DOHH2 (cell line): ENCODE measurements at regions not wholly inside any gene's neighbourhood (a gene's known extent, or its start where the extent isn't known, plus 50 kb on each side); places are given as distances from the start of the nearest gene placed in this dataset.
"Not testable (repeated sequence)": the region's sequence is repeated elsewhere in the genome, so short reads cannot be mapped to it uniquely, and the experiment has no call there.

Experiments
- EZH2phosphoT487 ChIP-seq: fragments of 200-600 bp; sonication (generic); IDR thresholded peaks from 2 replicates; pipeline ENCODE4 v1.6.1; 2017; ENCODE audit warnings: borderline replicate concordance, mild to moderate bottlenecking, antibody characterized with exemption, low read length, moderate library complexity, mixed read lengths
- TF ChIP-seq, protein P1 (sequence below): fragments of 200-600 bp; sonication (generic); IDR thresholded peaks from one replicate; pipeline ENCODE4 v1.5.1; 2014; ENCODE audit warnings: antibody characterized with exemption, mild to moderate bottlenecking, low read depth, low read length; ENCODE audit not compliant: poor library complexity, severe bottlenecking

DNA sequence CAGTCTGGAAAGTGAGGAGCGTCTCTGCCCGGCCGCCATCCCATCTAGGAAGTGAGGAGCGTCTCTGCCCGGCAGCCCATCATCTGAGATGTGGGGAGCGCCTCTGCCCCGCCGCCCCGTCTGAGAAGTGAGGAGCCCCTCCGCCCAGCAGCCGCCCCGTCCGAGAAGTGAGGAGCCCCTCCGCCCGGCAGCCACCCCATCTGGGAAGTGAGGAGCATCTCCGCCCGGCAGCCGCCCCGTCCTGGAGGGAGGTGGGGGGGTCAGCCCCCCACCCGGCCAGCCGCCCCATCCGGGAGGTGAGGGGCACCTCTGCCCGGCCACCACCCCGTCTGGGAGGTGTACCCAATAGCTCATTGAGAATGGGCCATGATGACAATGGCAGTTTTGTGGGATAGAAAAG is 75.4 kb upstream of the EXOC4 start:
- TF ChIP-seq, protein P1, sequence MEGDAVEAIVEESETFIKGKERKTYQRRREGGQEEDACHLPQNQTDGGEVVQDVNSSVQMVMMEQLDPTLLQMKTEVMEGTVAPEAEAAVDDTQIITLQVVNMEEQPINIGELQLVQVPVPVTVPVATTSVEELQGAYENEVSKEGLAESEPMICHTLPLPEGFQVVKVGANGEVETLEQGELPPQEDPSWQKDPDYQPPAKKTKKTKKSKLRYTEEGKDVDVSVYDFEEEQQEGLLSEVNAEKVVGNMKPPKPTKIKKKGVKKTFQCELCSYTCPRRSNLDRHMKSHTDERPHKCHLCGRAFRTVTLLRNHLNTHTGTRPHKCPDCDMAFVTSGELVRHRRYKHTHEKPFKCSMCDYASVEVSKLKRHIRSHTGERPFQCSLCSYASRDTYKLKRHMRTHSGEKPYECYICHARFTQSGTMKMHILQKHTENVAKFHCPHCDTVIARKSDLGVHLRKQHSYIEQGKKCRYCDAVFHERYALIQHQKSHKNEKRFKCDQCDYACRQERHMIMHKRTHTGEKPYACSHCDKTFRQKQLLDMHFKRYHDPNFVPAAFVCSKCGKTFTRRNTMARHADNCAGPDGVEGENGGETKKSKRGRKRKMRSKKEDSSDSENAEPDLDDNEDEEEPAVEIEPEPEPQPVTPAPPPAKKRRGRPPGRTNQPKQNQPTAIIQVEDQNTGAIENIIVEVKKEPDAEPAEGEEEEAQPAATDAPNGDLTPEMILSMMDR: not testable (repeated sequence)
- not testable (repeated sequence) for TF ChIP-seq EZH2phosphoT487
